HPDE6-E6E7 (cell line): ENCODE measurements at regions not wholly inside any gene's neighbourhood (a gene's known extent, or its start where the extent isn't known, plus 50 kb on each side); places are given as distances from the start of the nearest gene placed in this dataset.

Experiments
- DNase-seq: peaks from one replicate; pipeline ENCODE4 v3.0.0; 2011; ENCODE audit warnings: missing footprints; ENCODE audit errors: extremely low spot score

GRCh38 chr3:74351213-74351612 is 263.2 kb downstream of the CNTN3 start:
- no peak for DNase-seq

- no peak for DNase-seq
Observed at GRCh38 chr3:74349015-74349414, 265.4 kb downstream of the CNTN3 start.

- DNase-seq = no peak
Observed at GRCh38 chr3:74347563-74348268, 266.7 kb downstream of the CNTN3 start.

GRCh38 chr3:74346896-74347295 is 267.6 kb downstream of the CNTN3 start:
- no peak for DNase-seq

GRCh38 chr3:74345701-74346100 is 268.8 kb downstream of the CNTN3 start:
- no peak for DNase-seq

- no peak for DNase-seq
Observed at GRCh38 chr3:74344865-74345440, 269.5 kb downstream of the CNTN3 start.

GRCh38 chr3:74343391-74343790 is 271.1 kb downstream of the CNTN3 start:
- no peak for DNase-seq

GRCh38 chr3:74338998-74339397 is 275.5 kb downstream of the CNTN3 start:
- DNase-seq = no peak

GRCh38 chr3:74332165-74332564 is 282.3 kb downstream of the CNTN3 start:
- DNase-seq = no peak

- DNase-seq = no peak
Observed at GRCh38 chr3:74331711-74332110, 282.7 kb downstream of the CNTN3 start.

- DNase-seq = no peak
Observed at GRCh38 chr3:74329096-74329495, 285.4 kb downstream of the CNTN3 start.

GRCh38 chr3:74328435-74328834 is 286.0 kb downstream of the CNTN3 start:
- DNase-seq = no peak

GRCh38 chr3:74315291-74315690 is 299.2 kb downstream of the CNTN3 start:
- DNase-seq = no peak

- DNase-seq = no peak
Observed at GRCh38 chr3:74314696-74315095, 299.8 kb downstream of the CNTN3 start.

- no peak for DNase-seq
Observed at GRCh38 chr3:74309716-74310115, 304.7 kb downstream of the CNTN3 start.

- DNase-seq = no peak
Observed at GRCh38 chr3:74304424-74304823, 310.0 kb downstream of the CNTN3 start.

GRCh38 chr3:74303711-74304110 is 310.7 kb downstream of the CNTN3 start:
- no peak for DNase-seq

- DNase-seq = no peak
Observed at GRCh38 chr3:74302969-74303368, 311.5 kb downstream of the CNTN3 start.

- no peak for DNase-seq
Observed at GRCh38 chr3:74302281-74302680, 312.2 kb downstream of the CNTN3 start.

- no peak for DNase-seq
Observed at GRCh38 chr3:74301056-74301455, 313.4 kb downstream of the CNTN3 start.

GRCh38 chr3:74295479-74295878 is 319.0 kb downstream of the CNTN3 start:
- no peak for DNase-seq

- no peak for DNase-seq
Observed at GRCh38 chr3:74288761-74289160, 325.7 kb downstream of the CNTN3 start.

- DNase-seq = no peak
Observed at GRCh38 chr3:74287557-74287956, 326.9 kb downstream of the CNTN3 start.

- DNase-seq = no peak
Observed at GRCh38 chr3:74282202-74282601, 332.3 kb downstream of the CNTN3 start.
